Tibial artery (tissue), 4 donors: ENCODE measurements at regions not wholly inside any gene's neighbourhood (a gene's known extent, or its start where the extent isn't known, plus 50 kb on each side); places are given as distances from the start of the nearest gene placed in this dataset.

ENCODE experiments used
- DNase-seq, 2 donors: peaks; one replicate each; pipeline ENCODE4 v3.0.0-alpha.2; 2019
- H3K27ac ChIP-seq, 2 donors: fragments of 200-600 bp; sonication (generic) in 1 of 2; 1 replicate in 1 of 2; 2 replicates in 1 of 2; pipeline ENCODE4 v1.5.1; 2018 to 2019; ENCODE audit warnings: mild to moderate bottlenecking in 1 of 2
- H3K27me3 ChIP-seq, 2 donors: fragments of 200-600 bp; sonication (generic) in 1 of 2; one replicate each; pipeline versions ENCODE4 v1.5.1 to v1.6.0; 2016 to 2019
- H3K36me3 ChIP-seq, 3 donors: fragments of 200-600 bp; sonication (generic) in 2 of 3; one replicate each; pipeline ENCODE4 v1.5.1; 2016 to 2019; ENCODE audit warnings: mild to moderate bottlenecking in 2 of 3
- H3K4me1 ChIP-seq, 4 donors: fragments of 200-600 bp; sonication (generic) in 2 of 4; 1 replicate in 3 of 4; 2 replicates in 1 of 4; pipeline ENCODE4 v1.5.1; 2016 to 2019
- H3K4me3 ChIP-seq, 2 donors: fragments of 200-600 bp; sonication (generic) in 1 of 2; 1 replicate in 1 of 2; 2 replicates in 1 of 2; pipeline ENCODE4 v1.5.1; 2018 to 2019; ENCODE audit warnings: mild to moderate bottlenecking in 2 of 2
- H3K9me3 ChIP-seq, 3 donors: fragments of 200-600 bp; sonication (generic) in 1 of 3; one replicate each; pipeline ENCODE4 v1.5.1; 2016 to 2019
- CTCF ChIP-seq, 2 experiments: fragments of 200-600 bp in 1 of 2; fragments of 450-650 bp in 1 of 2; IDR thresholded peaks; one replicate each; pipeline ENCODE4 v1.5.1; 2017 to 2019; ENCODE audit warnings: antibody characterized with exemption in 2 of 2, mild to moderate bottlenecking in 1 of 2, moderate library complexity in 1 of 2
- intact Hi-C: fragments of 100-400 bp; cut with DNase I; formaldehyde crosslinking; loops from one replicate; pipeline ENCODE4 v1.15.0; 2023; ENCODE audit warnings: low total_unique reads

GRCh38 chr14:27072589-27072988 is 474.8 kb upstream of the NOVA1 start:
- no peak for TF ChIP-seq CTCF (IDR thresholded peaks at IDR 0.05)
- Histone ChIP-seq H3K4me1 (peaks cover 0 to 15% (median 5%) of the 10 kb centered on the region in 4 donors), H3K36me3 (no peaks in the 10 kb centered on the region), H3K4me3 (no peak overlapping the region), H3K27ac (no peak overlapping the region), H3K9me3 (no peaks in the 10 kb centered on the region), H3K27me3 (no peaks in the 10 kb centered on the region)
- DNase-seq = no peak
- intact Hi-C loops = no loop called here

- H3K36me3 ChIP-seq = no peaks in the 10 kb centered on the region
- no peaks in the 10 kb centered on the region for H3K27me3 ChIP-seq
- peaks cover 0 to 25% (median 7%) of the 10 kb centered on the region in 4 donors for H3K4me1 ChIP-seq
- no peak overlapping the region for H3K4me3 ChIP-seq
- H3K27ac ChIP-seq = no peak overlapping the region
- no peak for DNase-seq
- intact Hi-C loops = no loop called here
- no peak for TF ChIP-seq CTCF (IDR thresholded peaks at IDR 0.05)
- H3K9me3 ChIP-seq = no peaks in the 10 kb centered on the region
Measured at GRCh38 chr14:27075503-27075902, 477.7 kb upstream of the NOVA1 start.

GRCh38 chr14:27077214-27077613 is 479.4 kb upstream of the NOVA1 start:
- H3K9me3 ChIP-seq = no peaks in the 10 kb centered on the region
- H3K27ac ChIP-seq = no peak overlapping the region
- DNase-seq = no peak
- peaks cover 0 to 25% (median 7%) of the 10 kb centered on the region in 4 donors for H3K4me1 ChIP-seq
- intact Hi-C loops = no loop called here
- H3K27me3 ChIP-seq = no peaks in the 10 kb centered on the region
- no peak for TF ChIP-seq CTCF (IDR thresholded peaks at IDR 0.05)
- H3K36me3 ChIP-seq = no peaks in the 10 kb centered on the region
- no peak overlapping the region for H3K4me3 ChIP-seq

GRCh38 chr14:27077710-27078109 is 479.9 kb upstream of the NOVA1 start:
- intact Hi-C loops = no loop called here
- no peak for DNase-seq

GRCh38 chr14:27078191-27078590 is 480.4 kb upstream of the NOVA1 start:
- intact Hi-C loops = no loop called here
- Histone ChIP-seq H3K27ac (no peak overlapping the region), H3K4me1 (peaks cover 0 to 25% (median 7%) of the 10 kb centered on the region in 4 donors), H3K27me3 (no peaks in the 10 kb centered on the region), H3K9me3 (no peaks in the 10 kb centered on the region), H3K4me3 (no peak overlapping the region), H3K36me3 (no peaks in the 10 kb centered on the region)
- DNase-seq = no peak
- TF ChIP-seq CTCF (IDR thresholded peaks at IDR 0.05) = no peak

More at GRCh38 chr14:27077710-27078109, 479.9 kb upstream of the NOVA1 start:
- Histone ChIP-seq H3K4me1 (peaks cover 0 to 25% (median 7%) of the 10 kb centered on the region in 4 donors), H3K36me3 (no peaks in the 10 kb centered on the region), H3K27ac (no peak overlapping the region), H3K4me3 (no peak overlapping the region), H3K9me3 (no peaks in the 10 kb centered on the region), H3K27me3 (no peaks in the 10 kb centered on the region)
- TF ChIP-seq CTCF (IDR thresholded peaks at IDR 0.05) = no peak

- Histone ChIP-seq H3K36me3 (no peaks in the 10 kb centered on the region), H3K27me3 (no peaks in the 10 kb centered on the region)
- no peak for TF ChIP-seq CTCF (IDR thresholded peaks at IDR 0.05)
Measured at GRCh38 chr14:27079716-27080115, 481.9 kb upstream of the NOVA1 start.

More at GRCh38 chr14:27079716-27080115, 481.9 kb upstream of the NOVA1 start:
- Histone ChIP-seq H3K9me3 (no peaks in the 10 kb centered on the region), H3K4me3 (no peak overlapping the region), H3K27ac (no peak overlapping the region), H3K4me1 (peaks cover 0 to 25% (median 7%) of the 10 kb centered on the region in 4 donors)
- intact Hi-C loops = no loop called here
- no peak for DNase-seq
